B cell (primary cell): ENCODE measurements at regions not wholly inside any gene's neighbourhood (a gene's known extent, or its start where the extent isn't known, plus 50 kb on each side); places are given as distances from the start of the nearest gene placed in this dataset.

Experiments used
- ATAC-seq: fragments of 200-7000 bp; cut with Tn5 transposase; one replicate; pipeline ENCODE4 v1.10.0; 2021; ENCODE audit warnings: low read depth, mild to moderate bottlenecking, moderate number of reproducible peaks, moderate library complexity
- CTCF ChIA-PET: fragments of 350-600 bp; sonication (Branson Sonifier 250); formaldehyde crosslinking; loops from one replicate; lab custom pipeline; 2021; ENCODE audit warnings: antibody characterized with exemption, inconsistent platforms; lab: Charles Lee
- POLR2A ChIA-PET: fragments of 350-600 bp; sonication (Branson Sonifier 250); formaldehyde crosslinking; loops from one replicate; lab custom pipeline; 2021; ENCODE audit warnings: antibody characterized with exemption; lab: Charles Lee
- DNase-seq: peaks from one replicate; pipeline ENCODE4 v3.0.0; 2013
- H2AFZ ChIP-seq: 2 replicates; pipeline ENCODE4 v1.6.1; 2012; ENCODE audit warnings: mild to moderate bottlenecking, low read depth, low read length; ENCODE audit not compliant: insufficient read depth, poor library complexity, severe bottlenecking
- H3K27ac ChIP-seq, 2 donors: 1 replicate in 1 of 2; 2 replicates in 1 of 2; pipeline ENCODE4 v1.5.1; 2012 to 2013; ENCODE audit warnings: low read length in 2 of 2, mild to moderate bottlenecking in 2 of 2, moderate library complexity in 1 of 2
- H3K27me3 ChIP-seq, 4 experiments: fragments of 200-600 bp in 1 of 4; sonication (generic) in 1 of 4; replicated peaks in 1 of 4; 1 replicate in 2 of 4; 2 replicates in 2 of 4; pipeline versions ENCODE4 v1.6.1 to v1.7.0; 2013 to 2016; ENCODE audit warnings: low read length in 3 of 4, mild to moderate bottlenecking in 2 of 4, mixed read lengths in 1 of 4, moderate library complexity in 1 of 4; ENCODE audit not compliant: insufficient read depth in 4 of 4, control insufficient read depth in 3 of 4; ENCODE audit errors: control extremely low read depth in 1 of 4
- H3K36me3 ChIP-seq, 2 experiments: replicated peaks in 1 of 2; 1 replicate in 1 of 2; 2 replicates in 1 of 2; pipeline versions ENCODE4 v1.6.1 to v1.7.1; 2013; ENCODE audit warnings: low read length in 1 of 2; ENCODE audit not compliant: insufficient read depth in 2 of 2, control insufficient read depth in 1 of 2; ENCODE audit errors: control extremely low read depth in 1 of 2, extremely low read depth in 1 of 2
- H3K4me1 ChIP-seq, 2 donors: fragments of 200-600 bp in 1 of 2; sonication (generic) in 1 of 2; 1 replicate in 1 of 2; 2 replicates in 1 of 2; pipeline versions ENCODE4 v1.5.1 to v1.6.1; 2013 to 2017; ENCODE audit warnings: low read length in 2 of 2; ENCODE audit not compliant: control insufficient read depth in 2 of 2, insufficient read depth in 2 of 2
- H3K4me2 ChIP-seq: replicated peaks from 2 replicates; pipeline ENCODE3; 2012; ENCODE audit warnings: mild to moderate bottlenecking, low read depth, low read length; ENCODE audit not compliant: poor library complexity, severe bottlenecking
- H3K4me3 ChIP-seq, 5 experiments: fragments of 200-600 bp in 1 of 5; sonication (generic) in 1 of 5; 1 replicate in 3 of 5; 2 replicates in 2 of 5; pipeline versions ENCODE4 v1.5.1 to v1.7.0; 2011 to 2016; ENCODE audit warnings: low read length in 4 of 5, mild to moderate bottlenecking in 4 of 5, low read depth in 2 of 5, control low read depth in 1 of 5, moderate library complexity in 1 of 5; ENCODE audit not compliant: insufficient read depth in 1 of 5; ENCODE audit errors: control extremely low read depth in 1 of 5, extremely low read depth in 1 of 5
- H3K79me2 ChIP-seq: fragments of 200-600 bp; sonication (generic); one replicate; pipeline ENCODE4 v1.6.0; 2016; ENCODE audit warnings: low read length; ENCODE audit not compliant: control insufficient read depth, insufficient read depth
- H3K9ac ChIP-seq: fragments of 200-600 bp; sonication (generic); 2 replicates; pipeline ENCODE4 v1.6.1; 2017; ENCODE audit warnings: mild to moderate bottlenecking, low read length, moderate library complexity
- H3K9me3 ChIP-seq, 3 donors: one replicate each; pipeline versions ENCODE4 v1.6.1 to v1.7.1; 2013; ENCODE audit warnings: low read length in 2 of 3; ENCODE audit not compliant: control insufficient read depth in 2 of 3, insufficient read depth in 1 of 3; ENCODE audit errors: control extremely low read depth in 1 of 3
- H4K20me1 ChIP-seq: 2 replicates; pipeline ENCODE4 v1.6.0; 2012; ENCODE audit warnings: mild to moderate bottlenecking, low read length; ENCODE audit not compliant: insufficient read depth, control insufficient read depth, poor library complexity, severe bottlenecking
- H3K27ac Mint-ChIP-seq: one replicate; pipeline ENCODE4 v1.8.0; 2021; ENCODE audit warnings: mixed read lengths
- H3K27me3 Mint-ChIP-seq: one replicate; pipeline ENCODE4 v1.8.0; 2021; ENCODE audit warnings: mixed read lengths
- H3K4me1 Mint-ChIP-seq: one replicate; pipeline ENCODE4 v1.8.0; 2021; ENCODE audit warnings: mixed read lengths
- H3K4me3 Mint-ChIP-seq: one replicate; pipeline ENCODE4 v1.8.0; 2021; ENCODE audit warnings: mixed read lengths
- H3K9me3 Mint-ChIP-seq: one replicate; pipeline ENCODE4 v1.8.0; 2022; ENCODE audit warnings: mixed read lengths; ENCODE audit not compliant: insufficient read depth
- EZH2 ChIP-seq: IDR thresholded peaks from 2 replicates; pipeline ENCODE4 v1.6.1; 2012; ENCODE audit warnings: borderline replicate concordance, low read depth, mild to moderate bottlenecking, moderate library complexity, low read length; ENCODE audit not compliant: insufficient read depth, poor library complexity, severe bottlenecking
- WGBS: methylation state at CpG from one replicate; pipeline ENCODE4 v1.1.5; 2013; ENCODE audit warnings: missing lambda C conversion rate; ENCODE audit not compliant: insufficient coverage; 5-methylcytosine and 5-hydroxymethylcytosine counted together
- intact Hi-C: fragments of 100-400 bp; cut with micrococcal nuclease; formaldehyde crosslinking; loops from one replicate; pipeline ENCODE4 v1.10.0; 2022
- TF ChIP-seq, protein P1 (sequence below): fragments of 200-600 bp; IDR thresholded peaks from one replicate; pipeline ENCODE4 v1.8.0; 2022; ENCODE audit warnings: antibody characterized with exemption, mild to moderate bottlenecking

DNA sequence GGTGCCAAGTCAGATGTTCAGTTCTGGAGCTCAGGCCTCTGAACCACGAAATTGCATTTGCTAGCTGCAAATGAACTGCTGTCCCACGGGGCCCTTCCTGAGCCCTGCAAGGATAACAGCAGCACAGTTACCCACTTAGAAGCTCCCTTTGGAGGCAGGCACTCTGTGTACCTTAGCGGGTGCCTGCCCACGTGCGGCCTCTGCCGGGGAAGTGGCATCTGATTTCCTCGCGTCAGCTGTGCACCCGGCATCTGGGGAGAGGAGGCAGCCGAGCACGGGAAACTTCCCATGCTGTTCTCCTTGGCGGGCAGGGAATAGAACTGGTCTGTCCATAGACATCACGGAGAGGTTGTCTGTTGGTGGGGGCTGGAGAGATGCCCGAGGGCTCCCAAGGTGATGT lies 148.0 kb upstream of the C1orf174 start:
- H3K27me3 Mint-ChIP-seq: peaks cover 2% of the 10 kb centered on the region
- peaks cover 63% of the 10 kb centered on the region for H3K4me1 Mint-ChIP-seq
- H3K4me2 ChIP-seq: peak overlapping the region; percentile 63
- H3K4me3 ChIP-seq: no peak overlapping the region
- POLR2A ChIA-PET: interaction anchor here (1.4 kb wide), 1 partner anchor 21 kb away, joined by 8 read pairs; no protein-coding TSS in a partner anchor
- H4K20me1 ChIP-seq: no peaks in the 10 kb centered on the region
- peaks cover 43 to 48% of the 10 kb centered on the region in 2 donors for H3K4me1 ChIP-seq
- intact Hi-C loops: no loop called here
- no peaks in the 10 kb centered on the region for H3K9me3 Mint-ChIP-seq
- no peaks in the 10 kb centered on the region for H3K27me3 ChIP-seq
- ATAC-seq (no peak), DNase-seq (peak; percentile 40)
- WGBS: 59% methylated on average over 14 of the region's 14 CpGs
- H3K79me2 ChIP-seq: no peaks in the 10 kb centered on the region
- no peaks in the 10 kb centered on the region for H3K36me3 ChIP-seq
- peak overlapping the region; percentile 67 for H3K4me3 Mint-ChIP-seq
- no peak overlapping the region for H2AFZ ChIP-seq
- H3K9ac ChIP-seq: no peak overlapping the region
- no peak overlapping the region for H3K27ac ChIP-seq
- no peak for TF ChIP-seq EZH2
- TF ChIP-seq, protein P1, sequence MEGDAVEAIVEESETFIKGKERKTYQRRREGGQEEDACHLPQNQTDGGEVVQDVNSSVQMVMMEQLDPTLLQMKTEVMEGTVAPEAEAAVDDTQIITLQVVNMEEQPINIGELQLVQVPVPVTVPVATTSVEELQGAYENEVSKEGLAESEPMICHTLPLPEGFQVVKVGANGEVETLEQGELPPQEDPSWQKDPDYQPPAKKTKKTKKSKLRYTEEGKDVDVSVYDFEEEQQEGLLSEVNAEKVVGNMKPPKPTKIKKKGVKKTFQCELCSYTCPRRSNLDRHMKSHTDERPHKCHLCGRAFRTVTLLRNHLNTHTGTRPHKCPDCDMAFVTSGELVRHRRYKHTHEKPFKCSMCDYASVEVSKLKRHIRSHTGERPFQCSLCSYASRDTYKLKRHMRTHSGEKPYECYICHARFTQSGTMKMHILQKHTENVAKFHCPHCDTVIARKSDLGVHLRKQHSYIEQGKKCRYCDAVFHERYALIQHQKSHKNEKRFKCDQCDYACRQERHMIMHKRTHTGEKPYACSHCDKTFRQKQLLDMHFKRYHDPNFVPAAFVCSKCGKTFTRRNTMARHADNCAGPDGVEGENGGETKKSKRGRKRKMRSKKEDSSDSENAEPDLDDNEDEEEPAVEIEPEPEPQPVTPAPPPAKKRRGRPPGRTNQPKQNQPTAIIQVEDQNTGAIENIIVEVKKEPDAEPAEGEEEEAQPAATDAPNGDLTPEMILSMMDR: no peak
- H3K27ac Mint-ChIP-seq: peak overlapping the region; percentile 37
- peaks cover 0 to 16% (median 0%) of the 10 kb centered on the region in 3 donors for H3K9me3 ChIP-seq
- CTCF ChIA-PET: interaction anchor here (0.9 to 4.1 kb wide), 8 partner anchors 9 to 190 kb away, joined by 3 to 31 read pairs (median 4); partner anchors contain the start of genes CEP104 and DFFB

DNA sequence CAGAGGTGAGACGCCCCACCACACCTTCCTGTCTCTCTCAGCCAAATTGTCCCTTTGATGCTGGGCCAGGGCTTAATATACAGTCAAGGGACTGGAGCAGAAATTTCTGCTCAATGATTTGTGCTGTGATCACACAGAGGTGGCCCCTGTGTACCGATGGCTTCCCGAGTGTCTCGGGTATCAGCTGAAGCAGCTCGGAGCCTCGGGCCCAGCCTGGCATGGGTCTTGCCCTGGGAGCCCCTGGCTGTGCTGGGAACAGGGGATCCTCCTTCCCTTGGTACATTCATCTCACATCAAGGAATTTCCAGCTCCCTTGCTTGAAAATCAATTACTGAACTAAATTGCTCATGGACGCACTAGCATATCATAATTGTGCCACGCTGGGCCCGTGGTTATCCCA lies 148.8 kb upstream of the C1orf174 start:
- Histone ChIP-seq H3K9me3 (peaks cover 0 to 16% (median 0%) of the 10 kb centered on the region in 3 donors), H3K27ac (no peak overlapping the region), H3K4me3 (no peak overlapping the region), H3K4me2 (no peak overlapping the region), H3K79me2 (no peaks in the 10 kb centered on the region), H3K4me1 (peaks cover 43 to 48% of the 10 kb centered on the region in 2 donors), H4K20me1 (no peaks in the 10 kb centered on the region), H3K36me3 (no peaks in the 10 kb centered on the region), H3K9ac (no peak overlapping the region), H2AFZ (no peak overlapping the region), H3K27me3 (no peaks in the 10 kb centered on the region)
- TF ChIP-seq, protein P1: no peak
- TF ChIP-seq EZH2: no peak
- WGBS: 85% methylated on average over 9 of the region's 9 CpGs
- ChIA-PET CTCF (interaction anchor here (0.9 to 2.6 kb wide), 3 partner anchors 14 to 148 kb away, joined by 3 to 31 read pairs (median 7); no protein-coding TSS in a partner anchor), POLR2A (no interaction called here)
- no peaks in the 10 kb centered on the region for H3K9me3 Mint-ChIP-seq
- ATAC-seq (no peak), DNase-seq (no peak)
- no peak overlapping the region for H3K4me3 Mint-ChIP-seq
- H3K4me1 Mint-ChIP-seq: peaks cover 58% of the 10 kb centered on the region
- H3K27me3 Mint-ChIP-seq: peaks cover 2% of the 10 kb centered on the region
- intact Hi-C loops: no loop called here
- no peak overlapping the region for H3K27ac Mint-ChIP-seq
